ENCODE measurements at regions not wholly inside any gene's neighbourhood (a gene's known extent, or its start where the extent isn't known, plus 50 kb on each side); places are given as distances from the start of the nearest gene placed in this dataset.

GRCh38 chr5:135715267-135716055 is 119.0 kb upstream of the SLC25A48 start:
- Mint-ChIP-seq H3K27me3 (peaks cover 12 to 35% of the 10 kb centered on the region in 2 donors), H3K4me3 (no peak overlapping the region), H3K27ac (no peak overlapping the region), H3K36me3 (ENCODE audit: insufficient read depth) (no peaks in the 10 kb centered on the region), H3K4me1 (ENCODE audit: low read depth in 2 of 2) (no peaks in the 10 kb centered on the region), H3K9me3 (no peaks in the 10 kb centered on the region)
- no peak for DNase-seq
- no peak for ATAC-seq (replicated peaks)

GRCh38 chr5:135714126-135714894 is 120.2 kb upstream of the SLC25A48 start:
- H3K4me1 Mint-ChIP-seq (ENCODE audit: low read depth in 2 of 2): no peaks in the 10 kb centered on the region
- H3K27ac Mint-ChIP-seq: no peak overlapping the region
- ATAC-seq (replicated peaks) (no peak), DNase-seq (no peak)
- no peaks in the 10 kb centered on the region for H3K9me3 Mint-ChIP-seq
- H3K27me3 Mint-ChIP-seq: peaks cover 6 to 31% of the 10 kb centered on the region in 2 donors
- no peaks in the 10 kb centered on the region for H3K36me3 Mint-ChIP-seq (ENCODE audit: insufficient read depth)
- H3K4me3 Mint-ChIP-seq: no peak overlapping the region

- H3K27ac Mint-ChIP-seq: no peak overlapping the region
- no peaks in the 10 kb centered on the region for H3K36me3 Mint-ChIP-seq (ENCODE audit: insufficient read depth)
These were observed 121.1 kb upstream of the SLC25A48 start for GRCh38 chr5:135713161-135713915.

GRCh38 chr5:135711911-135712310 is 122.6 kb upstream of the SLC25A48 start:
- ATAC-seq (replicated peaks): no peak
- no peaks in the 10 kb centered on the region for H3K36me3 Mint-ChIP-seq (ENCODE audit: insufficient read depth)
- no peak for DNase-seq
- no peak overlapping the region for H3K4me3 Mint-ChIP-seq
- no peaks in the 10 kb centered on the region for H3K4me1 Mint-ChIP-seq (ENCODE audit: low read depth in 2 of 2)
- no peak overlapping the region for H3K27ac Mint-ChIP-seq
- peaks cover 12 to 33% of the 10 kb centered on the region in 2 donors for H3K27me3 Mint-ChIP-seq
- H3K9me3 Mint-ChIP-seq: no peaks in the 10 kb centered on the region

More at GRCh38 chr5:135713161-135713915, 121.1 kb upstream of the SLC25A48 start:
- no peak for DNase-seq
- Mint-ChIP-seq H3K4me1 (ENCODE audit: low read depth in 2 of 2) (no peaks in the 10 kb centered on the region), H3K4me3 (no peak overlapping the region), H3K9me3 (no peaks in the 10 kb centered on the region), H3K27me3 (peaks cover 10 to 31% of the 10 kb centered on the region in 2 donors)
- ATAC-seq (replicated peaks): no peak

- Mint-ChIP-seq H3K27me3 (peaks cover 12 to 40% of the 10 kb centered on the region in 2 donors), H3K4me3 (no peak overlapping the region), H3K4me1 (ENCODE audit: low read depth in 2 of 2) (no peaks in the 10 kb centered on the region)
These were observed 124.3 kb upstream of the SLC25A48 start for GRCh38 chr5:135710045-135710675.

GRCh38 chr5:135709208-135709575 is 125.3 kb upstream of the SLC25A48 start:
- H3K27ac Mint-ChIP-seq: no peak overlapping the region
- ATAC-seq (replicated peaks) (no peak), DNase-seq (no peak)
- no peaks in the 10 kb centered on the region for H3K36me3 Mint-ChIP-seq (ENCODE audit: insufficient read depth)
- no peak overlapping the region for H3K4me3 Mint-ChIP-seq
- H3K27me3 Mint-ChIP-seq: peaks cover 5 to 30% of the 10 kb centered on the region in 2 donors
- H3K4me1 Mint-ChIP-seq (ENCODE audit: low read depth in 2 of 2): no peaks in the 10 kb centered on the region
- H3K9me3 Mint-ChIP-seq: no peaks in the 10 kb centered on the region

More at GRCh38 chr5:135710045-135710675, 124.3 kb upstream of the SLC25A48 start:
- DNase-seq (no peak), ATAC-seq (replicated peaks) (no peak)
- no peaks in the 10 kb centered on the region for H3K9me3 Mint-ChIP-seq
- H3K27ac Mint-ChIP-seq: no peak overlapping the region
- H3K36me3 Mint-ChIP-seq (ENCODE audit: insufficient read depth): no peaks in the 10 kb centered on the region

GRCh38 chr5:135708481-135709207 is 125.8 kb upstream of the SLC25A48 start:
- Mint-ChIP-seq H3K27me3 (peaks cover 5 to 29% of the 10 kb centered on the region in 2 donors), H3K4me1 (ENCODE audit: low read depth in 2 of 2) (no peaks in the 10 kb centered on the region), H3K9me3 (no peaks in the 10 kb centered on the region), H3K4me3 (no peak overlapping the region), H3K27ac (no peak overlapping the region), H3K36me3 (ENCODE audit: insufficient read depth) (no peaks in the 10 kb centered on the region)
- ATAC-seq (replicated peaks) (no peak), DNase-seq (no peak)

GRCh38 chr5:135707302-135707701 is 127.2 kb upstream of the SLC25A48 start:
- H3K36me3 Mint-ChIP-seq (ENCODE audit: insufficient read depth): no peaks in the 10 kb centered on the region
- H3K9me3 Mint-ChIP-seq: no peaks in the 10 kb centered on the region
- ATAC-seq (replicated peaks): no peak
- DNase-seq: no peak
- peaks cover 5 to 19% of the 10 kb centered on the region in 2 donors for H3K27me3 Mint-ChIP-seq
- no peak overlapping the region for H3K4me3 Mint-ChIP-seq
- no peak overlapping the region for H3K27ac Mint-ChIP-seq
- H3K4me1 Mint-ChIP-seq (ENCODE audit: low read depth in 2 of 2): no peaks in the 10 kb centered on the region

- H3K9me3 Mint-ChIP-seq: no peaks in the 10 kb centered on the region
- ATAC-seq (replicated peaks) (no peak), DNase-seq (no peak)
- H3K4me3 Mint-ChIP-seq: no peak overlapping the region
- peaks cover 5 to 15% of the 10 kb centered on the region in 2 donors for H3K27me3 Mint-ChIP-seq
- no peaks in the 10 kb centered on the region for H3K36me3 Mint-ChIP-seq (ENCODE audit: insufficient read depth)
- no peaks in the 10 kb centered on the region for H3K4me1 Mint-ChIP-seq (ENCODE audit: low read depth in 2 of 2)
- no peak overlapping the region for H3K27ac Mint-ChIP-seq
These were observed 127.6 kb upstream of the SLC25A48 start for GRCh38 chr5:135706893-135707292.

GRCh38 chr5:135706474-135706873 is 127.7 kb upstream of the CXCL14 start:
- no peaks in the 10 kb centered on the region for H3K4me1 Mint-ChIP-seq (ENCODE audit: low read depth in 2 of 2)
- H3K27ac Mint-ChIP-seq: no peak overlapping the region
- DNase-seq: no peak
- no peaks in the 10 kb centered on the region for H3K9me3 Mint-ChIP-seq
- peaks cover 5 to 11% of the 10 kb centered on the region in 2 donors for H3K27me3 Mint-ChIP-seq
- no peak overlapping the region for H3K4me3 Mint-ChIP-seq
- no peak for ATAC-seq (replicated peaks)
- H3K36me3 Mint-ChIP-seq (ENCODE audit: insufficient read depth): no peaks in the 10 kb centered on the region

GRCh38 chr5:135705941-135706466 is 127.2 kb upstream of the CXCL14 start:
- H3K27me3 Mint-ChIP-seq: peaks cover 5 to 10% of the 10 kb centered on the region in 2 donors

GRCh38 chr5:135705141-135705631 is 126.4 kb upstream of the CXCL14 start:
- Mint-ChIP-seq H3K36me3 (ENCODE audit: insufficient read depth) (no peaks in the 10 kb centered on the region), H3K27me3 (peaks cover 5 to 10% of the 10 kb centered on the region in 2 donors), H3K9me3 (no peaks in the 10 kb centered on the region), H3K4me3 (no peak overlapping the region), H3K27ac (no peak overlapping the region), H3K4me1 (ENCODE audit: low read depth in 2 of 2) (no peaks in the 10 kb centered on the region)
- DNase-seq: no peak
- ATAC-seq (replicated peaks): no peak

More at GRCh38 chr5:135705941-135706466, 127.2 kb upstream of the CXCL14 start:
- Mint-ChIP-seq H3K9me3 (no peaks in the 10 kb centered on the region), H3K27ac (no peak overlapping the region), H3K4me3 (no peak overlapping the region), H3K36me3 (ENCODE audit: insufficient read depth) (no peaks in the 10 kb centered on the region), H3K4me1 (ENCODE audit: low read depth in 2 of 2) (no peaks in the 10 kb centered on the region)
- DNase-seq (no peak), ATAC-seq (replicated peaks) (no peak)

All from effector memory CD8-positive, alpha-beta T cell (primary cell).